Sigmoid colon (tissue), 6 donors: ENCODE measurements at regions not wholly inside any gene's neighbourhood (a gene's known extent, or its start where the extent isn't known, plus 50 kb on each side); places are given as distances from the start of the nearest gene placed in this dataset.
A peak's percentile ranks its signal among the peaks of the same experiment; 100 is the strongest.

Experiments used
- DNase-seq: peaks from one replicate; pipeline ENCODE4 v3.0.0-alpha.2; 2019
- H3K27ac ChIP-seq, 4 donors: fragments of 200-600 bp; sonication (generic); one replicate each; pipeline ENCODE4 v1.5.1; 2016 to 2019; ENCODE audit warnings: mild to moderate bottlenecking in 1 of 4
- H3K27me3 ChIP-seq, 3 donors: fragments of 200-600 bp; sonication (generic); one replicate each; pipeline ENCODE4 v1.5.1; 2019; ENCODE audit warnings: mild to moderate bottlenecking in 1 of 3
- H3K36me3 ChIP-seq, 4 donors: fragments of 200-600 bp; sonication (generic); one replicate each; pipeline ENCODE4 v1.5.1; 2016 to 2019
- H3K4me1 ChIP-seq, 4 donors: fragments of 200-600 bp; sonication (generic); one replicate each; pipeline ENCODE4 v1.5.1; 2017 to 2019
- H3K4me3 ChIP-seq, 4 donors: fragments of 200-600 bp; sonication (generic); one replicate each; pipeline ENCODE4 v1.5.1; 2017 to 2019; ENCODE audit warnings: mild to moderate bottlenecking in 2 of 4, moderate library complexity in 1 of 4
- H3K9me3 ChIP-seq, 4 donors: fragments of 200-600 bp in 3 of 4; sonication (generic) in 3 of 4; one replicate each; pipeline versions ENCODE4 v1.5.1 to v1.6.1; 2013 to 2019
- EP300 ChIP-seq, 4 donors: sonication (generic); formaldehyde crosslinking; IDR thresholded peaks; one replicate each; pipeline ENCODE4 v1.6.1; 2017; ENCODE audit warnings: antibody characterized with exemption in 4 of 4
- POLR2A ChIP-seq, 2 donors: fragments of 450-650 bp; IDR thresholded peaks; one replicate each; pipeline ENCODE4 v1.6.1; 2016; ENCODE audit warnings: antibody characterized with exemption in 2 of 2, mild to moderate bottlenecking in 2 of 2, moderate library complexity in 2 of 2
- POLR2AphosphoS5 ChIP-seq, 4 donors: sonication (generic); formaldehyde crosslinking; IDR thresholded peaks; one replicate each; pipeline ENCODE4 v1.6.1; 2017; ENCODE audit warnings: antibody characterized with exemption in 4 of 4
- WGBS, 2 donors: extraction: QIAGEN DNeasy Blood & Tissue Kit; methylation state at CpG; one replicate each; pipeline ENCODE4 v1.1.7; 2013; 5-methylcytosine and 5-hydroxymethylcytosine counted together
- intact Hi-C: fragments of 100-400 bp; cut with DNase I; formaldehyde crosslinking; loops from one replicate; pipeline ENCODE4 v1.15.1; 2023
- TF ChIP-seq, protein P1 (sequence below), 4 experiments: fragments of 450-650 bp in 3 of 4; fragments of 200-600 bp in 1 of 4; IDR thresholded peaks; one replicate each; pipeline ENCODE4 v1.5.1; 2016 to 2019; ENCODE audit warnings: antibody characterized with exemption in 4 of 4, mild to moderate bottlenecking in 3 of 4, moderate library complexity in 2 of 4
- donor health status: healthy with polysubstance abuse.
- donor health status: healthy.

DNA sequence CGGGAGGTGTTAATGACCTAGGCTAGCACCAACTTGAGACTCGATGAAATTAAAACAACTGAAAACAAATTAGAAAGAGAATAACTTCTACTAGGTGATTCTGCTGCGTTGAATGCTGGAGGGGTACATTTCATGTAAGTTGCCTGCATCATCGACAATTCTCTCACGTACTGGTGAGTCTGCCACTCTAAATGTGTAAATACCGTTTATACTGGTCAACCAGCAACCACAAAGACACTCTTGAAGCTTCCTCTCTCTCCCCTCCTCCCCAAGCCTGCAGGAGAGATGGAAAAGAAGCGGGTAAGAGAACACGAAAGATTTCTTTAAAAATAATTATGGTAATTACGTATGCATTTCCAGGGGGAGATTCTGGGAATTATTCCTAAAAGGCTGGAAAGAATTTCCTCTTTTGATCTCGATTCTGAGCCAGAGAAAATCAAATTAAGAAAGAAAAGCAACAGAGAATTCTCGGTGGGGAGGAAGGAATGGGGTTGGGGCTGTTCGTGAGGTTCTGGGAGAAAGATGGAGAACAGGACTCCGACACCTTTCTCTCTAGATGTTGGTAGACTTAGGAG lies 68.6 kb upstream of the MRTFB start:
- Histone ChIP-seq H3K9me3 (no peaks in the 10 kb centered on the region), H3K36me3 (no peaks in the 10 kb centered on the region), H3K4me1 (peaks cover 0 to 16% (median 11%) of the 10 kb centered on the region in 4 donors), H3K4me3 (peak overlapping the region in 2 of 4 donors; percentile 36 to 46), H3K27me3 (no peaks in the 10 kb centered on the region), H3K27ac (peak overlapping the region in 2 of 4 donors; percentile 9 to 28)
- no peak for TF ChIP-seq POLR2AphosphoS5 (IDR thresholded peaks at IDR 0.05)
- no peak for TF ChIP-seq POLR2A (IDR thresholded peaks at IDR 0.05)
- TF ChIP-seq, protein P1, sequence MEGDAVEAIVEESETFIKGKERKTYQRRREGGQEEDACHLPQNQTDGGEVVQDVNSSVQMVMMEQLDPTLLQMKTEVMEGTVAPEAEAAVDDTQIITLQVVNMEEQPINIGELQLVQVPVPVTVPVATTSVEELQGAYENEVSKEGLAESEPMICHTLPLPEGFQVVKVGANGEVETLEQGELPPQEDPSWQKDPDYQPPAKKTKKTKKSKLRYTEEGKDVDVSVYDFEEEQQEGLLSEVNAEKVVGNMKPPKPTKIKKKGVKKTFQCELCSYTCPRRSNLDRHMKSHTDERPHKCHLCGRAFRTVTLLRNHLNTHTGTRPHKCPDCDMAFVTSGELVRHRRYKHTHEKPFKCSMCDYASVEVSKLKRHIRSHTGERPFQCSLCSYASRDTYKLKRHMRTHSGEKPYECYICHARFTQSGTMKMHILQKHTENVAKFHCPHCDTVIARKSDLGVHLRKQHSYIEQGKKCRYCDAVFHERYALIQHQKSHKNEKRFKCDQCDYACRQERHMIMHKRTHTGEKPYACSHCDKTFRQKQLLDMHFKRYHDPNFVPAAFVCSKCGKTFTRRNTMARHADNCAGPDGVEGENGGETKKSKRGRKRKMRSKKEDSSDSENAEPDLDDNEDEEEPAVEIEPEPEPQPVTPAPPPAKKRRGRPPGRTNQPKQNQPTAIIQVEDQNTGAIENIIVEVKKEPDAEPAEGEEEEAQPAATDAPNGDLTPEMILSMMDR (IDR thresholded peaks at IDR 0.05) = no peak
- no peak for TF ChIP-seq EP300 (IDR thresholded peaks at IDR 0.05)
- no peak for DNase-seq
- 66 to 79% methylated on average over 13 of the region's 13 CpGs for WGBS, 2 donors
- intact Hi-C loops = no loop called here

DNA sequence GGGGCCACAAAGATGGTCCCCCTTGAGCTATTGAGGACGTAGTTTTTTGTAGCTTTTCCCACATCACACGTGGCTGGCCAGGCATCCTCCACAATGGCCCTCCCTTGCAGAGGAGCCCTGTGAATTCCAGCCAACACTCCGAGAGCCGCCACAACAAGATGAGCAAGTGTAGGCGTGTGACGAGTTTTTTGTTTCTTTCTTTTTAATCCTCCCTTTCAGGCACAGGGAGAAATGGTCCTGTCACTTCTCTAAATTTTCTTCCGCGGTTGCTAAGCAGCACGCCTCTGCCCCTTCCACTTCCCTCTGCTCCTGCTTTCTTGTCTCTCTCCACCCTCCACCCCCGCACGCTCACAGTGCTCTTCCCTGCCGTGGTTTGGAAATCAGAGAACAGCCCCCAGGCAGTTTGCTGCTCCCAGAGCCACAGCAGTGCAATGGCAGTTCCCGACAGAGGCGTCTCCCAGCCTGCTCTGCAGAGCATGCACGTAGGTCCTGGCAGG lies 68.0 kb upstream of the MRTFB start:
- TF ChIP-seq EP300 (IDR thresholded peaks at IDR 0.05) (no peak), POLR2AphosphoS5 (IDR thresholded peaks at IDR 0.05) (peak in 1 of 4 donors; percentile 29)
- Histone ChIP-seq H3K27ac (peak overlapping the region; percentile 9 to 65 (median 34)), H3K27me3 (no peaks in the 10 kb centered on the region), H3K36me3 (no peaks in the 10 kb centered on the region), H3K4me3 (peak overlapping the region; percentile 19 to 46 (median 36)), H3K9me3 (no peaks in the 10 kb centered on the region), H3K4me1 (peaks cover 0 to 16% (median 11%) of the 10 kb centered on the region in 4 donors)
- 24 to 64% methylated on average over 15 of the region's 15 CpGs for WGBS, 2 donors
- DNase-seq = peak; percentile 71
- intact Hi-C loops = no loop called here

DNA sequence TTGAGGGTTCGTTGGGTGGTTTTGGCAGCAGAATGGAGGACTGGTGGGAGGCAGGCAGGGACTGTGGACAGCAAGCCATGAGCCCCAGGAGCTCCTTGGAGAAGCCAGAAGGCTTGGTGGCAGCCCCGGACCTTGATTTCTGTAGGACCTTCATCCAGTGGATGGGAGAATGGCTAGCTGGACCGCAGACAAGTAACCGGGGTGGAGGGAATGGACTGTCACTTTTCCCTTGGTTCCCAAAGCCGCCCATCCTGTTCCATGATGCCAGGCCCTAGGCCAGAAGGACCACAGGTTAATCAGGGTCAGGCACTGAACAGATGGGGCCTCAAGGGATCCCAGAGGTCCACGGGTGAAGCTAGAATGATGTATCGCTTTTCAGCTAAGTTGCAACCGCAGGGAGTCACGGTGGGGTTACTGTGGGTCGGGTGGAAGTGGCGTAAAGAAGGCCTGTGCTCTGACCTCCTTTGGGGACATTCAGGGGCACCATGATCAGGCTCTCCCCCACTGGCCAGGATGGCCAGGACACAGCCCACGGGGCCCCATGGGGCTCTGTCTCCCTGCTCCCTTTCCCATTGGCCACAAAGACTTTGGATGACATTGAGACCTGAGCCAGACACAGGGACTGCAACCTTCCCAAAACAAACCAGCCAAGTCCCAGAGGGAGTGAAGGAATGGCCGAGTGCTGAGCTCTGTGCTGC lies 66.9 kb upstream of the MRTFB start:
- Histone ChIP-seq H3K4me3 (no peak overlapping the region), H3K36me3 (no peaks in the 10 kb centered on the region), H3K4me1 (peaks cover 0 to 16% (median 11%) of the 10 kb centered on the region in 4 donors), H3K9me3 (no peaks in the 10 kb centered on the region), H3K27me3 (no peaks in the 10 kb centered on the region), H3K27ac (peak overlapping the region in 3 of 4 donors; percentile 9 to 33 (median 28))
- TF ChIP-seq POLR2AphosphoS5 (IDR thresholded peaks at IDR 0.05) = no peak
- no peak for TF ChIP-seq POLR2A (IDR thresholded peaks at IDR 0.05)
- TF ChIP-seq, protein P1 (IDR thresholded peaks at IDR 0.05) = no peak
- 91 to 92% methylated on average over 13 of the region's 13 CpGs for WGBS, 2 donors
- no peak for DNase-seq
- intact Hi-C loops = no loop called here

DNA sequence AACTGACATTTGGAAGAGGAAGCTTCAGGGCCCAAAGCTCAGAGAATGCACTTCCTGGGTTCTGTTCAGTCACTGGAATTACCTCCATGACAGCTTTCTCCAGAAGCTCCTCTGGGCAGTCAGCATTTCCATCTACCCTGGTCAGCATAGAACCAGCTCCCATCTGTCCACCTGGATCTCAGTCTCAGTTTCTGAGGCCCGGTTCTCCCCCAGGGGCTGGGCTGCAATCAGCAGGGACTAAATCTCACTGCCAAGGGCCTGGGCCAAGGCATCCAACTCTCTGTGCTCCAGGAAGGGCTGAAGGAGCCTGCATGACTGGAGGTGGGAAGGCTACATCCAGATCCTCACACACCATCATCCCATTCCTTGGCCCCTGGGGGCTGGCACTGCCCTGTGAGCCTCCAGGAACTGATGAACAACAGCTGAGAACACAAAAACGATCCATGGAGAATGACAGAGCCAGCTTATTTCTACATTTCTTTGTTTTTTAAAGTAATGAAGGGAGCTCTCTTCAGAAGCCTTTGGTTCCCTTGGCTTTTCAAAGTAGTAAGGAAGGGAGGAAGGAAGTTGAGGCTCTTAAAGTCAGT lies 66.3 kb upstream of the MRTFB start:
- peak overlapping the region in 1 of 4 donors; percentile 33 for H3K27ac ChIP-seq

More for the DNA sequence above, 66.3 kb upstream of the MRTFB start:
- intact Hi-C loops = no loop called here
- Histone ChIP-seq H3K27me3 (no peaks in the 10 kb centered on the region), H3K4me3 (no peak overlapping the region), H3K36me3 (no peaks in the 10 kb centered on the region), H3K4me1 (peaks cover 0 to 16% (median 11%) of the 10 kb centered on the region in 4 donors), H3K9me3 (no peaks in the 10 kb centered on the region)
- no peak for DNase-seq
- 76 to 83% methylated on average over 2 of the region's 2 CpGs for WGBS, 2 donors
- TF ChIP-seq POLR2AphosphoS5 (IDR thresholded peaks at IDR 0.05) = no peak
- no peak for TF ChIP-seq POLR2A (IDR thresholded peaks at IDR 0.05)
- TF ChIP-seq EP300 (IDR thresholded peaks at IDR 0.05) = no peak
- TF ChIP-seq, protein P1 (IDR thresholded peaks at IDR 0.05) = no peak
